Naive thymus-derived CD4-positive, alpha-beta T cell (primary cell): ENCODE measurements at regions not wholly inside any gene's neighbourhood (a gene's known extent, or its start where the extent isn't known, plus 50 kb on each side); places are given as distances from the start of the nearest gene placed in this dataset.

Experiments
- ATAC-seq: fragments of 150-1000 bp; cut with Tn5 transposase; 2 replicates; pipeline ENCODE4 v1.10.0; 2021; ENCODE audit warnings: mild to moderate bottlenecking, moderate library complexity
- CTCF ChIA-PET: fragments of 350-600 bp; sonication (Branson Sonifier 250); formaldehyde crosslinking; loops from one replicate; lab custom pipeline; 2021; ENCODE audit warnings: antibody characterized with exemption; lab: Charles Lee
- POLR2A ChIA-PET: fragments of 350-600 bp; sonication (Branson Sonifier 250); formaldehyde crosslinking; loops from one replicate; lab custom pipeline; 2021; ENCODE audit warnings: antibody characterized with exemption, inconsistent platforms; lab: Charles Lee
- DNase-seq, 9 donors: peaks; one replicate each; pipeline versions ENCODE4 v3.0.0 to v3.0.0-alpha.2; 2020 to 2022; ENCODE audit warnings: mixed read lengths in 1 of 9
- H3K27ac ChIP-seq: one replicate; pipeline ENCODE4 v1.7.0; 2013; ENCODE audit warnings: mild to moderate bottlenecking, low read depth, low read length, moderate library complexity
- H3K27me3 ChIP-seq, 2 donors: one replicate each; pipeline ENCODE4 v1.7.0; 2013; ENCODE audit warnings: low read length in 2 of 2, mild to moderate bottlenecking in 2 of 2, moderate library complexity in 2 of 2; ENCODE audit not compliant: control insufficient read depth in 2 of 2, insufficient read depth in 2 of 2
- H3K36me3 ChIP-seq, 3 experiments: 1 replicate in 2 of 3; 2 replicates in 1 of 3; pipeline ENCODE4 v1.7.0; 2013; ENCODE audit warnings: low read length in 3 of 3, mild to moderate bottlenecking in 3 of 3, moderate library complexity in 1 of 3; ENCODE audit not compliant: insufficient read depth in 3 of 3, control insufficient read depth in 2 of 3
- H3K4me1 ChIP-seq, 2 donors: one replicate each; pipeline ENCODE4 v1.7.0; 2013; ENCODE audit warnings: low read length in 2 of 2, mild to moderate bottlenecking in 2 of 2, moderate library complexity in 1 of 2; ENCODE audit not compliant: control insufficient read depth in 2 of 2, insufficient read depth in 2 of 2
- H3K4me3 ChIP-seq: 2 replicates; pipeline ENCODE4 v1.7.0; 2013; ENCODE audit warnings: mild to moderate bottlenecking, low read length
- H3K9me3 ChIP-seq, 3 experiments: 1 replicate in 2 of 3; 2 replicates in 1 of 3; pipeline ENCODE4 v1.7.0; 2013; ENCODE audit warnings: low read length in 3 of 3; ENCODE audit not compliant: control insufficient read depth in 2 of 3
- H3K27ac Mint-ChIP-seq, 9 donors: one replicate each; pipeline ENCODE4 v1.8.0; 2020 to 2022; ENCODE audit warnings: mixed read lengths in 9 of 9, mild to moderate bottlenecking in 8 of 9, moderate library complexity in 5 of 9, inconsistent platforms in 2 of 9
- H3K27me3 Mint-ChIP-seq, 5 donors: one replicate each; pipeline ENCODE4 v1.8.0; 2021 to 2022; ENCODE audit warnings: mixed read lengths in 5 of 5, mild to moderate bottlenecking in 1 of 5
- H3K36me3 Mint-ChIP-seq, 5 donors: one replicate each; pipeline ENCODE4 v1.8.0; 2020 to 2022; ENCODE audit warnings: mixed read lengths in 5 of 5, mild to moderate bottlenecking in 3 of 5, inconsistent platforms in 1 of 5
- H3K4me1 Mint-ChIP-seq, 7 donors: one replicate each; pipeline ENCODE4 v1.8.0; 2020 to 2022; ENCODE audit warnings: mixed read lengths in 7 of 7, mild to moderate bottlenecking in 3 of 7, inconsistent platforms in 1 of 7
- H3K4me3 Mint-ChIP-seq, 10 donors: one replicate each; pipeline ENCODE4 v1.8.0; 2020 to 2022; ENCODE audit warnings: mild to moderate bottlenecking in 10 of 10, mixed read lengths in 10 of 10, moderate library complexity in 6 of 10, inconsistent platforms in 2 of 10
- H3K9me3 Mint-ChIP-seq, 11 donors: one replicate each; pipeline ENCODE4 v1.8.0; 2020 to 2022; ENCODE audit warnings: mixed read lengths in 11 of 11, mild to moderate bottlenecking in 4 of 11, inconsistent platforms in 1 of 11, moderate library complexity in 1 of 11
- intact Hi-C, 2 donors: fragments of 100-400 bp; cut with micrococcal nuclease; formaldehyde crosslinking; loops; one replicate each; pipeline ENCODE4 v1.15.1; 2023

DNA sequence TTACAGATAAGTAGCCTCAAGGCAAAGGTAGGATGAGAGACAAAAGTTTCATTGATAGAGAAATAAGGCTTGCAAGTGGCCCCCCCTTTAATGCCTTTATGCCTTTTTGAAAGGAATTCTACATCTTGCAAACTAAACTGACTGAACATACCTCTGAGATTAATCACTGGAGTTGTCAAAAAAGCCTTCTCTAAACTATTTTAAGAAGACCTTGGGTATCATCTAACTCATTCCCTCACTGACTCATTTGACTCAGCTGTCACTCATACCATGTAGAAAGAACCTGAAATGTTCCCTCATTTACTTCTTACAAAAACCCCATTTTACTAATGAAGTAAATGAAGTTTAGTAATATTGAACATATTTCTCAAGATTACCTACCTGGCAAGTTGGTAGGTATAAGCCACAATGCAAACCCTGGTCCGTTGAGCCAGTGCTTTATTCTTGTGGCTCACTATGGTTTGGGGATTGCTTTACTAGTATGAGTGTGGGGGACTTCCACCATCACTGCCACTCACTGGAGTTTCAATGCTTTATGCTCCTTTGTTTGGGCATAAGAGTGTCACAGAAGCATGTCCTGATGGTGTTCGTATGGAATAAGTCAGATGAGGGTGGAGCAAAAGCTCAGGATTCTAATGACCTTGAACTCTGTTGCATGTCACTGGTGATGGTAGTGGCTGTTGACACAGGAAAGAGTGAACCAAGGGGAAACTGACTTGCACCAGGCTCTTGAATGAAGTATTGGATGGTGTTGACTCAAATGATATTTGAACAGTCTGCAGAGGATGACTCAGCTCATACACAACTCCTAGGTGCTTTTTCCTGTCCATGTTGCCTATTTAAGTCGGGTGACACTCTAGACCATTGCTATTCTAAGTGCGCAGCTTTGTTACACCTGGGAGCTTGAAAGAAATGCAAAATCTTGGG is 305.5 kb upstream of the EMCN start:
- Mint-ChIP-seq H3K9me3 (peaks cover 0 to 2% (median 0%) of the 10 kb centered on the region in 11 donors), H3K27ac (peak overlapping the region in 1 of 9 donors; percentile 80), H3K4me3 (no peak overlapping the region), H3K27me3 (peaks cover 0 to 4% (median 0%) of the 10 kb centered on the region in 5 donors), H3K36me3 (no peaks in the 10 kb centered on the region), H3K4me1 (peaks cover 0 to 21% (median 0%) of the 10 kb centered on the region in 7 donors)
- ChIA-PET CTCF (no interaction called here), POLR2A (no interaction called here)
- intact Hi-C loops, result loop anchor here in 1 of 2 donors (10.0 kb wide), 1 partner anchor 729 kb away; no protein-coding TSS in a partner anchor
- H3K27ac ChIP-seq, result no peak overlapping the region
- no peak overlapping the region for H3K4me3 ChIP-seq
- ATAC-seq (no peak), DNase-seq (peak in 1 of 9 donors; percentile 21)
- no peaks in the 10 kb centered on the region for H3K27me3 ChIP-seq
- H3K4me1 ChIP-seq, result no peaks in the 10 kb centered on the region
- no peaks in the 10 kb centered on the region for H3K36me3 ChIP-seq
- H3K9me3 ChIP-seq, result no peaks in the 10 kb centered on the region

DNA sequence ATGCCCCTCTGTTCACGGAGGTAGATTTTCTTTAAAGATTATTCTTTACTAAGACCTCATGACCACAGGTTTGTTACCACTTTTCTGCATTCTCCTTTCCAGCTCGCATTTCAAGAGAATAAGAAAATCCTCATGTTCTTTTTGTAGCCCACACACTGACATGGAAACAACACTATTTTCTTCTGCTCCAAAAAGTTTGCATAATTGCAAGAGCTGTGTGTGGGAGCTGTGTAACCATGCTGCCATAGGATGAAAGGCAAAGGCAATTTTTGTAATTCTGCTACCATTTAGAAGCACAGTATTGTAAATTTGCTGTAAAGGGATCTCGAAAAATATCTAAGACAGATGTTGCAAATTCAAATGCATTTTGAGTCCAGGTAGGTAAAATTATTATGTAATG is 302.4 kb upstream of the EMCN start:
- Mint-ChIP-seq H3K4me1 (peaks cover 0 to 21% (median 0%) of the 10 kb centered on the region in 7 donors), H3K36me3 (no peaks in the 10 kb centered on the region), H3K4me3 (no peak overlapping the region), H3K9me3 (peaks cover 0 to 2% (median 0%) of the 10 kb centered on the region in 11 donors), H3K27ac (no peak overlapping the region), H3K27me3 (peaks cover 0 to 4% (median under 1%) of the 10 kb centered on the region in 5 donors)
- intact Hi-C loops, result loop anchor here in 1 of 2 donors (10.0 kb wide), 1 partner anchor 725 kb away; no protein-coding TSS in a partner anchor
- no peaks in the 10 kb centered on the region for H3K27me3 ChIP-seq
- no peaks in the 10 kb centered on the region for H3K36me3 ChIP-seq
- DNase-seq (no peak), ATAC-seq (no peak)
- no peaks in the 10 kb centered on the region for H3K9me3 ChIP-seq
- ChIA-PET CTCF (interaction anchor here (0.6 kb wide), 1 partner anchor 10 kb away, joined by 3 read pairs; no protein-coding TSS in a partner anchor), POLR2A (no interaction called here)
- no peak overlapping the region for H3K27ac ChIP-seq
- no peak overlapping the region for H3K4me3 ChIP-seq
- no peaks in the 10 kb centered on the region for H3K4me1 ChIP-seq

DNA sequence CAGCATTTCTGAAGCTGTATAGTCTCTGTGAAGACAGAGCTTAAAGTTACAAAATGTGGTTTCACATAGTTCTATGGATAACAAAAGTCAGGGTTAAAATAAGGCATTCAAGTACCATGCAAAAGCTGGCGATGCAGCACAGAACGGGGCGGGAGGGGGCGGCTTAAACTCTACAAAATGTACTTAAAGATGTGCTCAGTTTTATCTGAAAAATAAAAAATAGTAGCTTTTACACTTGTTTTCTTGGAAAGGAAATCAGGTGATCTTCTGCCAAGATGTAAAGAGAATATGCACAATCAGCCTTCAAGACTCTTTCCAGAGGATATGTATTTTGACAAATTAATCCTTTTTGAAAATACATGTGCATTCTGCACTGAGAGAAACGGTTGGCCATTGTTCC is 301.7 kb upstream of the EMCN start:
- H3K27ac ChIP-seq, result no peak overlapping the region
- ATAC-seq (no peak), DNase-seq (no peak)
- H3K9me3 ChIP-seq, result no peaks in the 10 kb centered on the region
- no peak overlapping the region for H3K4me3 ChIP-seq
- no peaks in the 10 kb centered on the region for H3K4me1 ChIP-seq
- no peak overlapping the region for H3K27ac Mint-ChIP-seq
- H3K36me3 Mint-ChIP-seq, result no peaks in the 10 kb centered on the region
- ChIA-PET POLR2A (no interaction called here), CTCF (no interaction called here)
- H3K27me3 ChIP-seq, result no peaks in the 10 kb centered on the region
- intact Hi-C loops, result no loop called here
- H3K4me3 Mint-ChIP-seq, result no peak overlapping the region
- peaks cover 0 to 21% (median 0%) of the 10 kb centered on the region in 7 donors for H3K4me1 Mint-ChIP-seq
- H3K9me3 Mint-ChIP-seq, result peaks cover 0 to 2% (median 0%) of the 10 kb centered on the region in 11 donors
- H3K36me3 ChIP-seq, result no peaks in the 10 kb centered on the region
- H3K27me3 Mint-ChIP-seq, result peaks cover 0 to 8% (median 3%) of the 10 kb centered on the region in 5 donors

DNA sequence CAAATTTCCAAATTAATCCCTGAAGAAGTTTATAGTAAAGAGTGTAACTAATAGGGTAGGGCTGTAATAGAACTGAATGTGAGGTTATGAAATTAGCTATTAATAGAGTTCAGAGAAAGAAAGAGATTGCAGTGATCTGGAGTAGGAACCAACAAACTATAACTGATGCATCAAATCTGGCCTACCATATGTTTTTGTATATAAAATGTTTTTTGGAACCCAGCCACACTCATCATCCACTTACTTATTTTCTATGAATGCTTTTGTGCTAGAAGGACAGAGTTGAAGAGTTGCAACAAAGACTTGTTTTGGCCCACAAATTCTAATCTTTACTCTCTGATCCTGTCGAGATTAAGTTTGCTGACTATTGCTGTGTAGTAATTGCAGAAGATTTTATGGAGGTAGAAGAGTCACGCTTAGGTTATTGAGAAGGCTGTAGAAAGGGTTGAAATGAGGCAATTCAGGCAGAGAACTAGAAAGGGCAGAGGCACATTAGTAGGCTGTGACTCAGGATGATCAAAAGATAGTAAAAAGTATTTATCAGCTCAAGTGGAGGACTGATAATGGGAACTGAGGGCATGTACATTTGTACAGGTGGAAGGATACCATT is 298.7 kb upstream of the EMCN start:
- H3K4me1 ChIP-seq, result no peaks in the 10 kb centered on the region
- no peaks in the 10 kb centered on the region for H3K36me3 Mint-ChIP-seq
- H3K4me3 Mint-ChIP-seq, result no peak overlapping the region
- intact Hi-C loops, result no loop called here
- H3K27me3 ChIP-seq, result no peaks in the 10 kb centered on the region
- DNase-seq (no peak), ATAC-seq (no peak)
- no peaks in the 10 kb centered on the region for H3K9me3 ChIP-seq
- POLR2A ChIA-PET, result no interaction called here
- H3K27me3 Mint-ChIP-seq, result peaks cover 0 to 14% (median 3%) of the 10 kb centered on the region in 5 donors
- H3K27ac Mint-ChIP-seq, result no peak overlapping the region
- H3K27ac ChIP-seq, result no peak overlapping the region
- H3K9me3 Mint-ChIP-seq, result peaks cover 0 to 2% (median 0%) of the 10 kb centered on the region in 11 donors
- no peaks in the 10 kb centered on the region for H3K36me3 ChIP-seq
- CTCF ChIA-PET, result no interaction called here
- peaks cover 0 to 4% (median 0%) of the 10 kb centered on the region in 7 donors for H3K4me1 Mint-ChIP-seq
- H3K4me3 ChIP-seq, result no peak overlapping the region

DNA sequence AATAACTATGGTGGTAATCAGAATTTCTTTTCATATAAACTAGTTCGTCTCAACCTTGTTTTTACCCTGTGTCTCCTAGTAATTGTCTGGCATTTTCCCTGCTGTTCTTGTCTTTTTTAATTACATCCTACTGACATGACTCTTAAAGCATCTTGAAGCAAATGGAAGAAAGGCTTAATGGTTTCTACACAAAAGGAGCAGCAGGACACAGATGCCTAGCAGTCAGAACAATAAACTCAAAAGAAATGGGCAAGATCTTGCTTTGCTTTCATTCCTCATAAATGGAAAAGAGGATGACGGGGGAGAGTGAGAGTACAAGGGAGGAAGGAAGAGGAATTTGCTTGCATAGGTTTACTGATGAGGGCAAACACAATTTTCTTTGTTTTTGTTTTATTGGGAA is 293.2 kb upstream of the EMCN start:
- Mint-ChIP-seq H3K4me1 (no peaks in the 10 kb centered on the region), H3K27me3 (peaks cover 0 to 13% (median 3%) of the 10 kb centered on the region in 5 donors), H3K4me3 (no peak overlapping the region), H3K9me3 (peaks cover 0 to 2% (median 0%) of the 10 kb centered on the region in 11 donors), H3K27ac (no peak overlapping the region), H3K36me3 (no peaks in the 10 kb centered on the region)
- no peaks in the 10 kb centered on the region for H3K9me3 ChIP-seq
- no peaks in the 10 kb centered on the region for H3K4me1 ChIP-seq
- CTCF ChIA-PET, result no interaction called here
- no peak overlapping the region for H3K27ac ChIP-seq
- POLR2A ChIA-PET, result no interaction called here
- H3K36me3 ChIP-seq, result no peaks in the 10 kb centered on the region
- H3K27me3 ChIP-seq, result no peaks in the 10 kb centered on the region
- no peak for DNase-seq
- ATAC-seq, result no peak
- intact Hi-C loops, result no loop called here
- H3K4me3 ChIP-seq, result no peak overlapping the region

DNA sequence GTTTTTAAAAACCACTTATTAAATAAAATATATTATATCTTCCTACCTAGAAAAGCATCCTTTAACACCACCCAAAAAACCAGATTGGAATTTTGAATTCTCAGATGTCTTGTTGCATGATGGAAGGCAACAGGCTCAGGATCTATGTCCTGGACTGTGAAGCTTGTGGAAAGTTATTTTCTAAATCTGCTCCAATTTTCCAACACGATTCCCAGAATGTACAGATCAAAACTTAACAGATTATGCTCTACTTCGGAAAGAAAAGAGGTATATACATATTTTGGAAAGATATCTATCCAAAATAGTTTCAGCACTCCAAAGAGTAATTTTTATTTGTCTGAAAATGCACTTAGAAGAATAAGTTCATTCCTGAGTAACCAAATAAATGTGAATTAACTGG is 291.7 kb upstream of the EMCN start:
- no peaks in the 10 kb centered on the region for H3K36me3 Mint-ChIP-seq
- Histone ChIP-seq H3K9me3 (no peaks in the 10 kb centered on the region), H3K27ac (no peak overlapping the region), H3K27me3 (no peaks in the 10 kb centered on the region), H3K36me3 (no peaks in the 10 kb centered on the region), H3K4me3 (no peak overlapping the region), H3K4me1 (no peaks in the 10 kb centered on the region)
- no peak overlapping the region for H3K27ac Mint-ChIP-seq
- ChIA-PET POLR2A (no interaction called here), CTCF (no interaction called here)
- H3K27me3 Mint-ChIP-seq, result peaks cover 0 to 9% (median 0%) of the 10 kb centered on the region in 5 donors
- ATAC-seq, result no peak
- H3K4me3 Mint-ChIP-seq, result no peak overlapping the region
- H3K9me3 Mint-ChIP-seq, result peaks cover 0 to 2% (median 0%) of the 10 kb centered on the region in 11 donors
- intact Hi-C loops, result no loop called here
- no peak for DNase-seq
- H3K4me1 Mint-ChIP-seq, result no peaks in the 10 kb centered on the region
